Spleen (tissue), 7 donors: ENCODE measurements at regions not wholly inside any gene's neighbourhood (a gene's known extent, or its start where the extent isn't known, plus 50 kb on each side); places are given as distances from the start of the nearest gene placed in this dataset.

Source experiments
- POLR2A ChIP-seq, 3 donors: fragments of 450-650 bp; IDR thresholded peaks; one replicate each; pipeline ENCODE4 v1.5.1; 2017; ENCODE audit warnings: antibody characterized with exemption in 3 of 3, mild to moderate bottlenecking in 1 of 3
- TF ChIP-seq, protein P1 (sequence below), 11 experiments: fragments of 200-600 bp in 7 of 11; fragments of 450-650 bp in 4 of 11; sonication (generic) in 4 of 11; IDR thresholded peaks in 8 of 11; conservative IDR thresholded peaks in 3 of 11; 1 replicate in 7 of 11; 2 replicates in 4 of 11; pipeline versions ENCODE4 v1.4.0 to v1.8.0; 2016 to 2021; ENCODE audit warnings: antibody characterized with exemption in 11 of 11, inconsistent platforms in 4 of 11, mild to moderate bottlenecking in 1 of 11
- donor health status: DM: no; HTN: no; CAD: no; lungs with moderate emphysema.
- donor health status: DM: no; HTN: no; CAD: no.
- donor health status: DM: no; HTN: no; CAD: no.

DNA sequence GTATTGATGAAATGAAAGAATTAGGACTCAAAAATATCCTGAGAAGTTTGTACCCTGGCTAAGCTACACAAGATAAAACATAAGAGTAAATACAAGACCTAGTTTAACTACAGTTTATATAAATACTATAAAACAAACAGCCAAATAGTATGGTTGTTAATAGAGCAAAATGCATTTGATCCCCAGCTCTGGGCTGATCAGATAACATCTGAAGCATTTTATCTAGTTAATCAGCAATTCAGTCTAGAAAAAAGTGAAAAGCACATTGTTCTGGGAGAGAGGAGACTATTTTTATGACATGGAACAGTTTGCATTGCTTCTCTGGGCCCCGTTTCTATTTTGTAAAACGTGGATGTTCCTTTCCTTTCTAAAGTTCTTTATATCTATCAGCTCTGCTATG is 139.6 kb upstream of the RORB start:
- TF ChIP-seq POLR2A (IDR thresholded peaks at IDR 0.05): no peak
- TF ChIP-seq, protein P1, sequence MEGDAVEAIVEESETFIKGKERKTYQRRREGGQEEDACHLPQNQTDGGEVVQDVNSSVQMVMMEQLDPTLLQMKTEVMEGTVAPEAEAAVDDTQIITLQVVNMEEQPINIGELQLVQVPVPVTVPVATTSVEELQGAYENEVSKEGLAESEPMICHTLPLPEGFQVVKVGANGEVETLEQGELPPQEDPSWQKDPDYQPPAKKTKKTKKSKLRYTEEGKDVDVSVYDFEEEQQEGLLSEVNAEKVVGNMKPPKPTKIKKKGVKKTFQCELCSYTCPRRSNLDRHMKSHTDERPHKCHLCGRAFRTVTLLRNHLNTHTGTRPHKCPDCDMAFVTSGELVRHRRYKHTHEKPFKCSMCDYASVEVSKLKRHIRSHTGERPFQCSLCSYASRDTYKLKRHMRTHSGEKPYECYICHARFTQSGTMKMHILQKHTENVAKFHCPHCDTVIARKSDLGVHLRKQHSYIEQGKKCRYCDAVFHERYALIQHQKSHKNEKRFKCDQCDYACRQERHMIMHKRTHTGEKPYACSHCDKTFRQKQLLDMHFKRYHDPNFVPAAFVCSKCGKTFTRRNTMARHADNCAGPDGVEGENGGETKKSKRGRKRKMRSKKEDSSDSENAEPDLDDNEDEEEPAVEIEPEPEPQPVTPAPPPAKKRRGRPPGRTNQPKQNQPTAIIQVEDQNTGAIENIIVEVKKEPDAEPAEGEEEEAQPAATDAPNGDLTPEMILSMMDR (IDR thresholded peaks at IDR 0.05 in 8 of 11, conservative IDR thresholded peaks at IDR 0.05 in 3 of 11): no peak
